ENCODE measurements at regions not wholly inside any gene's neighbourhood (a gene's known extent, or its start where the extent isn't known, plus 50 kb on each side); places are given as distances from the start of the nearest gene placed in this dataset.
"Not testable (repeated sequence)": the region's sequence is repeated elsewhere in the genome, so short reads cannot be mapped to it uniquely, and the experiment has no call there.

GRCh38 chr21:5100604-5101174, 5420.7 kb upstream of the TPTE start:
- not testable (repeated sequence) for TF ChIP-seq CTCF, EZH2phosphoT487, EZH2 (IDR thresholded peaks at IDR 0.05)

Measured in neural progenitor cell (in vitro differentiated cells).